ENCODE measurements at regions not wholly inside any gene's neighbourhood (a gene's known extent, or its start where the extent isn't known, plus 50 kb on each side); places are given as distances from the start of the nearest gene placed in this dataset.
"Not testable (repeated sequence)": the region's sequence is repeated elsewhere in the genome, so short reads cannot be mapped to it uniquely, and the experiment has no call there.

DNA sequence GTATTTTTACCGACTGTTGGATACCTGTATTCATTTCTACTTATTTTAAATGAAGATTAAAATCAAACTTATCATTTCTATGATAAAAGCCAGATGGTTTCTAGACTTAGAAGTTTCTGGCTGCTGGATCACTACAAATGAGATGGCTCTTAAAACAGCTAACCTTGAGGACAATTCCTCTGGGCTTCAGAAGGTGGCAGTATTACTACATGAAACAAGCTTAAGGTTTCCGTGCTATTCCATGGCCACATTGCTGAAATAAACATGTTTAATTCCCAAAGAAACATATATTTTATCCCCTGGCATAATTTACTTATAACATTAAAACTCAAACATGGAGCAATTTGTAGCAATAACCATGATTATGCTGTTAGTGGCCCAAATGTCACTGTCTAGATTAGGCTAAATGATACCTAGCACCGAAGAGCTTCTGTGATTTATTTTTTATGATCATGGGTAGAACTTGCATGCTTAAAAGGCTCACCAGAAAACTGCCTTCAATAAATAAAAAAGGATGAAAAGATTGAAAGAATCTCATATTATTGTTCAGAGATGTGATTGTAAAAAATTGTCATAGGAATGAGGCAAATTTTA lies 204.0 kb upstream of the NANOGP8 start:
- DNase-seq (ENCODE audit: insufficient read length, low spot score), result no peak

GRCh38 chr15:35288580-35288979 lies 203.5 kb upstream of the NANOGP8 start:
- no peak for DNase-seq (ENCODE audit: insufficient read length, low spot score)
- no peak for FAIRE-seq
- TF ChIP-seq POLR2AphosphoS5 (IDR thresholded peaks at IDR 0.05; ENCODE audit: low read depth, low read length), result no peak
- no peak for TF ChIP-seq SPI1 (IDR thresholded peaks at IDR 0.05; ENCODE audit: low read depth, low read length)
- TF ChIP-seq PAX5 (IDR thresholded peaks at IDR 0.05; ENCODE audit: insufficient read depth, low read length, severe bottlenecking), result no peak

More for the DNA sequence above, 204.0 kb upstream of the NANOGP8 start:
- FAIRE-seq, result no peak
- TF ChIP-seq SPI1 (IDR thresholded peaks at IDR 0.05; ENCODE audit: low read depth, low read length), result no peak

DNA sequence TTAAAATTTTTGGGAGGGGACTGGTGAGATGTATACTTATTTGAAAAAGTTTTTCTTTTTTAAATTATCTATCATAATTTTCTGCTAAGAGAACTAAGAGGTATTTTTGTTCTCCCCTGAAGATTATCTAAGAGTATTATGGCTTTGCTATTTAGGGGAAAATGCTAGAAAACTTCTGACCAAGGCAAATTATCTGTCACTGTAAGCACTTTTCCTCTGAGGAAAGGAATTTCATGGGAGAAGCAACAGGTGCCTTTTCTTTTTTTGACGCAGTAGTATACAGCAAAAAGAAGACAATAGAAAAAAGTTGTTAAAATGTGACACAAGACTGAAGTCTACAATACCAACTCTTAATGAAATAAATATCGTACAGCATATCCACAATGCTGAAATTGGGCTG lies 201.6 kb upstream of the NANOGP8 start:
- TF ChIP-seq POLR2AphosphoS5 (IDR thresholded peaks at IDR 0.05; ENCODE audit: low read depth, low read length) (no peak), POLR2A (IDR thresholded peaks at IDR 0.05; ENCODE audit: low read depth, low read length) (no peak), PAX5 (IDR thresholded peaks at IDR 0.05; ENCODE audit: insufficient read depth, low read length, severe bottlenecking) (no peak), POU2F2 (IDR thresholded peaks at IDR 0.05; ENCODE audit: low read depth, low read length) (no peak), SPI1 (IDR thresholded peaks at IDR 0.05; ENCODE audit: low read depth, low read length) (no peak), TAF1 (IDR thresholded peaks at IDR 0.05; ENCODE audit: low read depth, low read length) (no peak)
- DNase-seq (ENCODE audit: insufficient read length, low spot score), result no peak
- no peak for FAIRE-seq

DNA sequence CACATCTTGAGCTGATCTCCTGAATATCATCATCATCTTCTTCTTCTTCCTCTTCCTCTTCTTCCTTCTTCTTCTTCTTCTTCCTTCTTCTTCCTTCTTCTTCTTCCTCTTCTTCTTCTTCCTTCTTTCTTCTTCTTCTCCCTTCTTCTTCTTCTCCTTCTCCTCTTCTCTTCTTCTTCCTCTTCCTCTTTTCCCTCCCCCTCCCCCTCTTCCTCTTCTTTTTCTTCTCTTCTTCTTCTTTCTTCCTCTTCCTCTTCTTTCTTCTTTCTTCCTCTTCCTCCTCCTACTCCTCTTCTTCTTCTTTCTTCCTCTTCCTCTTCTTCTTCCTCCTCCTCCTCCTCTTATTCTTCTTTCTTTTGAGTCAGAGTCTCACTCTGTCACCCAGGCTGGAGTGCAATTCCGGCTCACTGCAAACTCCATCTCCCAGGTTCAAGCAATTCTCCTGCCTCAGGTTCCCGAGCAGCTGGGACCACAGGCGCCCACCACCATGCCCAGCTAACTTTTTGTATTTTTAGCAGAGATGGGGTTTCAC lies 197.9 kb upstream of the NANOGP8 start:
- no peak for FAIRE-seq
- DNase-seq (ENCODE audit: insufficient read length, low spot score), result no peak
- TF ChIP-seq POLR2A (IDR thresholded peaks at IDR 0.05; ENCODE audit: low read depth, low read length), result no peak
- no peak for TF ChIP-seq POLR2AphosphoS5 (IDR thresholded peaks at IDR 0.05; ENCODE audit: low read depth, low read length)
- TF ChIP-seq POU2F2 (IDR thresholded peaks at IDR 0.05; ENCODE audit: low read depth, low read length), result no peak
- no peak for TF ChIP-seq TAF1 (IDR thresholded peaks at IDR 0.05; ENCODE audit: low read depth, low read length)
- TF ChIP-seq PAX5 (IDR thresholded peaks at IDR 0.05; ENCODE audit: insufficient read depth, low read length, severe bottlenecking), result no peak
- TF ChIP-seq SPI1 (IDR thresholded peaks at IDR 0.05; ENCODE audit: low read depth, low read length), result no peak

GRCh38 chr15:35281515-35281914 lies 196.4 kb upstream of the NANOGP8 start:
- FAIRE-seq (no peak), DNase-seq (ENCODE audit: insufficient read length, low spot score) (no peak)
- TF ChIP-seq TAF1 (IDR thresholded peaks at IDR 0.05; ENCODE audit: low read depth, low read length) (no peak), PAX5 (IDR thresholded peaks at IDR 0.05; ENCODE audit: insufficient read depth, low read length, severe bottlenecking) (no peak), POU2F2 (IDR thresholded peaks at IDR 0.05; ENCODE audit: low read depth, low read length) (no peak)

DNA sequence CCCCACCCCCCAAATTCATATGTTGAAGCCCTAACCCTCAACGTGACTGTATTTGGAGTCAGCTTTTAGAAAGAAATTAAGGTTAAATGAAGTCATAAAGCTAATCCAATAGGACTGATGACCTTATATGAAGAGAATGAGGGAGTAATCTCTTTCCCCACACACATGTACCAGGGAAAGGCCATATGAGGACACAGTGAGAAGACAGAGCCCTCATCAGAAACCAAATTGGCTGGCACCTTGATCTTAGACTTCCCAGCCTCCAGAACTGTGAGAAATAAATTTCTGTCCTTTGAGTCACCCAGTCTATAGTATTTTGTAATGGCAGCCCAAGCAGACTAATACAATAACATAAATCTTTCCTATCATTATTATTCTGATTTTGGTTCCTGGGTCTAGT lies 194.7 kb upstream of the NANOGP8 start:
- no peak for TF ChIP-seq PAX5 (IDR thresholded peaks at IDR 0.05; ENCODE audit: insufficient read depth, low read length, severe bottlenecking)
- TF ChIP-seq TAF1 (IDR thresholded peaks at IDR 0.05; ENCODE audit: low read depth, low read length), result no peak
- TF ChIP-seq POLR2AphosphoS5 (IDR thresholded peaks at IDR 0.05; ENCODE audit: low read depth, low read length), result no peak
- no peak for TF ChIP-seq SPI1 (IDR thresholded peaks at IDR 0.05; ENCODE audit: low read depth, low read length)
- no peak for TF ChIP-seq POU2F2 (IDR thresholded peaks at IDR 0.05; ENCODE audit: low read depth, low read length)
- TF ChIP-seq POLR2A (IDR thresholded peaks at IDR 0.05; ENCODE audit: low read depth, low read length), result no peak
- FAIRE-seq (no peak), DNase-seq (ENCODE audit: insufficient read length, low spot score) (no peak)

- no peak for FAIRE-seq
- TF ChIP-seq POU2F2 (IDR thresholded peaks at IDR 0.05; ENCODE audit: low read depth, low read length), result no peak
- no peak for TF ChIP-seq PAX5 (IDR thresholded peaks at IDR 0.05; ENCODE audit: insufficient read depth, low read length, severe bottlenecking)
- TF ChIP-seq POLR2AphosphoS5 (IDR thresholded peaks at IDR 0.05; ENCODE audit: low read depth, low read length), result no peak
- TF ChIP-seq TAF1 (IDR thresholded peaks at IDR 0.05; ENCODE audit: low read depth, low read length), result no peak
- no peak for TF ChIP-seq POLR2A (IDR thresholded peaks at IDR 0.05; ENCODE audit: low read depth, low read length)
- no peak for TF ChIP-seq SPI1 (IDR thresholded peaks at IDR 0.05; ENCODE audit: low read depth, low read length)
- no peak for DNase-seq (ENCODE audit: insufficient read length, low spot score)
Measured at GRCh38 chr15:35271371-35272043, 186.4 kb upstream of the NANOGP8 start.

GRCh38 chr15:35260941-35261340 lies 175.8 kb upstream of the NANOGP8 start:
- FAIRE-seq, result no peak
- no peak for DNase-seq (ENCODE audit: insufficient read length, low spot score)
- TF ChIP-seq POLR2AphosphoS5 (IDR thresholded peaks at IDR 0.05; ENCODE audit: low read depth, low read length) (no peak), SPI1 (IDR thresholded peaks at IDR 0.05; ENCODE audit: low read depth, low read length) (no peak), POU2F2 (IDR thresholded peaks at IDR 0.05; ENCODE audit: low read depth, low read length) (no peak), PAX5 (IDR thresholded peaks at IDR 0.05; ENCODE audit: insufficient read depth, low read length, severe bottlenecking) (no peak), POLR2A (IDR thresholded peaks at IDR 0.05; ENCODE audit: low read depth, low read length) (no peak), TAF1 (IDR thresholded peaks at IDR 0.05; ENCODE audit: low read depth, low read length) (no peak)

GRCh38 chr15:35260274-35260673 lies 175.2 kb upstream of the NANOGP8 start:
- not testable (repeated sequence) for FAIRE-seq; DNase-seq (ENCODE audit: insufficient read length, low spot score)

GRCh38 chr15:35256551-35256950 lies 171.5 kb upstream of the NANOGP8 start:
- no peak for DNase-seq (ENCODE audit: insufficient read length, low spot score)
- TF ChIP-seq TAF1 (IDR thresholded peaks at IDR 0.05; ENCODE audit: low read depth, low read length) (no peak), POLR2A (IDR thresholded peaks at IDR 0.05; ENCODE audit: low read depth, low read length) (no peak), PAX5 (IDR thresholded peaks at IDR 0.05; ENCODE audit: insufficient read depth, low read length, severe bottlenecking) (no peak), POLR2AphosphoS5 (IDR thresholded peaks at IDR 0.05; ENCODE audit: low read depth, low read length) (no peak), SPI1 (IDR thresholded peaks at IDR 0.05; ENCODE audit: low read depth, low read length) (no peak), POU2F2 (IDR thresholded peaks at IDR 0.05; ENCODE audit: low read depth, low read length) (no peak)
- FAIRE-seq, result no peak
